H9 (cell line): ENCODE measurements at regions not wholly inside any gene's neighbourhood (a gene's known extent, or its start where the extent isn't known, plus 50 kb on each side); places are given as distances from the start of the nearest gene placed in this dataset.

Experiments used
- DNase-seq: peaks from one replicate; pipeline ENCODE4 v3.0.0-alpha.2; 2017
- H2AFZ ChIP-seq: one replicate; pipeline ENCODE4 v1.6.1; 2013; ENCODE audit warnings: mild to moderate bottlenecking, low read length, control low read depth, moderate library complexity
- H2AK5ac ChIP-seq: 2 replicates; pipeline ENCODE4 v1.6.1; 2013; ENCODE audit warnings: low read length, control low read depth, mixed read lengths; ENCODE audit not compliant: insufficient read length
- H2BK120ac ChIP-seq: one replicate; pipeline ENCODE4 v1.6.1; 2013; ENCODE audit warnings: low read depth, mild to moderate bottlenecking, low read length, control low read depth, inconsistent platforms; ENCODE audit not compliant: poor library complexity, severe bottlenecking
- H2BK12ac ChIP-seq: 2 replicates; pipeline ENCODE4 v1.6.1; 2013; ENCODE audit warnings: low read length, control low read depth, mixed read lengths, low read depth; ENCODE audit not compliant: insufficient read length
- H2BK15ac ChIP-seq: 2 replicates; pipeline ENCODE4 v1.6.1; 2013; ENCODE audit warnings: low read depth, low read length, control low read depth
- H2BK20ac ChIP-seq: one replicate; pipeline ENCODE4 v1.6.1; 2013; ENCODE audit warnings: low read depth, mild to moderate bottlenecking, low read length, control low read depth, inconsistent platforms; ENCODE audit not compliant: poor library complexity, severe bottlenecking
- H2BK5ac ChIP-seq: 2 replicates; pipeline ENCODE4 v1.6.1; 2013; ENCODE audit warnings: low read length, control low read depth, mixed read lengths; ENCODE audit not compliant: insufficient read length
- H3K14ac ChIP-seq: 2 replicates; pipeline ENCODE4 v1.6.1; 2013; ENCODE audit warnings: low read length, control low read depth; ENCODE audit not compliant: insufficient read depth
- H3K18ac ChIP-seq: 2 replicates; pipeline ENCODE4 v1.6.1; 2013; ENCODE audit warnings: low read depth, mild to moderate bottlenecking, mixed read lengths, low read length, control low read depth; ENCODE audit not compliant: insufficient read length
- H3K23ac ChIP-seq: 2 replicates; pipeline ENCODE4 v1.6.1; 2013; ENCODE audit warnings: low read length, control low read depth, mixed read lengths, low read depth; ENCODE audit not compliant: insufficient read length
- H3K23me2 ChIP-seq: 2 replicates; pipeline ENCODE4 v1.6.1; 2013; ENCODE audit warnings: low read depth, mild to moderate bottlenecking, mixed read lengths, low read length, control low read depth; ENCODE audit not compliant: insufficient read length, poor library complexity, severe bottlenecking
- H3K27ac ChIP-seq: 2 replicates; pipeline ENCODE4 v1.5.1; 2013; ENCODE audit warnings: low read length, control low read depth, mixed read lengths, low read depth; ENCODE audit not compliant: insufficient read length
- H3K27me3 ChIP-seq: 2 replicates; pipeline ENCODE4 v1.6.1; 2013; ENCODE audit warnings: low read length, control low read depth, inconsistent platforms; ENCODE audit not compliant: insufficient read depth
- H3K4ac ChIP-seq: 2 replicates; pipeline ENCODE4 v1.6.1; 2013; ENCODE audit warnings: low read depth, mild to moderate bottlenecking, control low read depth, inconsistent platforms, low read length, moderate library complexity
- H3K4me1 ChIP-seq: 2 replicates; pipeline ENCODE4 v1.6.1; 2013; ENCODE audit warnings: low read length, control low read depth, inconsistent platforms; ENCODE audit not compliant: insufficient read depth
- H3K4me2 ChIP-seq: 2 replicates; pipeline ENCODE4 v1.6.1; 2013; ENCODE audit warnings: low read length, control low read depth, mixed read lengths; ENCODE audit not compliant: insufficient read length, insufficient read depth
- H3K56ac ChIP-seq: 2 replicates; pipeline ENCODE4 v1.6.1; 2013; ENCODE audit warnings: low read depth, mild to moderate bottlenecking, mixed read lengths, low read length, control low read depth; ENCODE audit not compliant: insufficient read length
- H3K79me1 ChIP-seq: 2 replicates; pipeline ENCODE4 v1.6.1; 2013; ENCODE audit warnings: low read depth, mild to moderate bottlenecking, moderate library complexity, low read length, control low read depth, inconsistent platforms; ENCODE audit not compliant: insufficient read depth, poor library complexity, severe bottlenecking
- H3K79me2 ChIP-seq: 2 replicates; pipeline ENCODE4 v1.6.1; 2013; ENCODE audit warnings: low read length, control low read depth, inconsistent platforms; ENCODE audit not compliant: insufficient read depth
- H3K9ac ChIP-seq: 2 replicates; pipeline ENCODE4 v1.6.1; 2013; ENCODE audit warnings: low read length, control low read depth, mixed read lengths; ENCODE audit not compliant: insufficient read length; ENCODE audit errors: extremely low read depth
- H3K9me3 ChIP-seq: one replicate; pipeline ENCODE4 v1.6.1; 2013; ENCODE audit warnings: low read depth, low read length, inconsistent platforms; ENCODE audit not compliant: control insufficient read depth
- H3T11ph ChIP-seq: one replicate; pipeline ENCODE4 v1.6.1; 2013; ENCODE audit warnings: mild to moderate bottlenecking, low read length, control low read depth, inconsistent platforms
- H4K20me1 ChIP-seq: one replicate; pipeline ENCODE4 v1.6.1; 2013; ENCODE audit not compliant: control insufficient read depth, insufficient read length, insufficient read depth
- H4K5ac ChIP-seq: 2 replicates; pipeline ENCODE4 v1.6.1; 2013; ENCODE audit warnings: low read depth, mild to moderate bottlenecking, mixed read lengths, low read length, control low read depth; ENCODE audit not compliant: insufficient read length
- H4K8ac ChIP-seq: replicated peaks from 2 replicates; pipeline ENCODE4 v1.6.1; 2013; ENCODE audit warnings: low read length, control low read depth, mixed read lengths, low read depth; ENCODE audit not compliant: insufficient read length
- H4K91ac ChIP-seq: 2 replicates; pipeline ENCODE4 v1.6.1; 2013; ENCODE audit warnings: low read depth, mild to moderate bottlenecking, moderate library complexity, mixed read lengths, low read length, control low read depth; ENCODE audit not compliant: insufficient read length
- H3K27ac Mint-ChIP-seq, 3 experiments: 2 replicates in 2 of 3; 3 replicates in 1 of 3; pipeline ENCODE4 v1.8.0; 2020 to 2021; ENCODE audit warnings: mixed read lengths in 3 of 3, mild to moderate bottlenecking in 1 of 3, moderate library complexity in 1 of 3
- H3K27me3 Mint-ChIP-seq: 2 replicates; pipeline ENCODE4 v1.8.0; 2021; ENCODE audit warnings: low read depth, mild to moderate bottlenecking, moderate library complexity, mixed read lengths
- H3K36me3 Mint-ChIP-seq, 3 experiments: 2 replicates in 2 of 3; 3 replicates in 1 of 3; pipeline ENCODE4 v1.8.0; 2020 to 2021; ENCODE audit warnings: low read depth in 3 of 3, mixed read lengths in 3 of 3; ENCODE audit not compliant: insufficient read depth in 1 of 3
- H3K4me1 Mint-ChIP-seq, 2 experiments: 2 replicates each; pipeline ENCODE4 v1.8.0; 2020; ENCODE audit warnings: mixed read lengths in 2 of 2
- H3K4me3 Mint-ChIP-seq, 2 experiments: 2 replicates in 1 of 2; 3 replicates in 1 of 2; pipeline ENCODE4 v1.8.0; 2020 to 2021; ENCODE audit warnings: mild to moderate bottlenecking in 2 of 2, mixed read lengths in 2 of 2, moderate library complexity in 1 of 2
- H3K9me3 Mint-ChIP-seq, 2 experiments: 2 replicates in 1 of 2; 3 replicates in 1 of 2; pipeline ENCODE4 v1.8.0; 2020; ENCODE audit warnings: mild to moderate bottlenecking in 2 of 2, mixed read lengths in 2 of 2, moderate library complexity in 1 of 2
- CTCF ChIP-seq: fragments of 200-600 bp; sonication (generic); conservative IDR thresholded peaks from 3 replicates; pipeline ENCODE4 v1.8.0; 2021; ENCODE audit warnings: antibody characterized with exemption, mild to moderate bottlenecking
- WGBS: extraction: QIAGEN DNeasy Blood & Tissue Kit; methylation state at CpG from one replicate; pipeline ENCODE4 v1.1.7; 2013; ENCODE audit warnings: missing lambda C conversion rate, low lambda C conversion rate, mixed read lengths; ENCODE audit not compliant: insufficient read length; ENCODE audit errors: extremely low coverage; 5-methylcytosine and 5-hydroxymethylcytosine counted together

- Histone ChIP-seq H3K9ac (no peak overlapping the region), H3K18ac (no peak overlapping the region), H3K4ac (no peak overlapping the region), H2BK12ac (no peak overlapping the region), H3K56ac (no peak overlapping the region), H3K27me3 (no peaks in the 10 kb centered on the region; the same call in 1 of the 2 replicates), H3K79me1 (no peaks in the 10 kb centered on the region), H4K91ac (no peak overlapping the region), H2AFZ (no peak overlapping the region), H4K5ac (no peak overlapping the region), H3K79me2 (no peaks in the 10 kb centered on the region), H3T11ph (no peak overlapping the region), H3K4me2 (no peak overlapping the region), H2BK15ac (no peak overlapping the region), H4K20me1 (no peaks in the 10 kb centered on the region), H3K23ac (no peak overlapping the region), H3K27ac (no peak overlapping the region), H2AK5ac (no peak overlapping the region), H3K14ac (no peak overlapping the region), H3K9me3 (no peaks in the 10 kb centered on the region), H4K8ac (no peak overlapping the region), H2BK20ac (no peak overlapping the region), H3K4me1 (peaks cover 3% of the 10 kb centered on the region; the same call in 1 of the 2 replicates), H2BK5ac (no peak overlapping the region), H3K23me2 (no peaks in the 10 kb centered on the region), H2BK120ac (no peak overlapping the region)
- TF ChIP-seq CTCF = no peak
- Mint-ChIP-seq H3K27me3 (no peaks in the 10 kb centered on the region), H3K4me1 (peaks cover 4 to 5% of the 10 kb centered on the region in 2 experiments; a peak in 3 of 4 replicates), H3K9me3 (no peaks in the 10 kb centered on the region), H3K4me3 (no peak overlapping the region), H3K27ac (no peak overlapping the region), H3K36me3 (no peaks in the 10 kb centered on the region)
- no peak for DNase-seq
- no CpG with 5 or more reads among the region's 7 CpGs for WGBS
Observed at GRCh38 chr4:138957302-138957701, 58.3 kb upstream of the NOCT start.
